GM19328 (cell line): ENCODE measurements at regions not wholly inside any gene's neighbourhood (a gene's known extent, or its start where the extent isn't known, plus 50 kb on each side); places are given as distances from the start of the nearest gene placed in this dataset.

Experiments
- ATAC-seq: cut with Tn5 transposase; IDR thresholded peaks from one replicate; pipeline ENCODE4 v1.9.1; 2021; ENCODE audit warnings: mild to moderate bottlenecking, moderate library complexity; ENCODE audit not compliant: unreplicated experiment

GRCh38 chr2:237011206-237011795 lies 74.4 kb upstream of the COPS8 start:
- no peak for ATAC-seq

- ATAC-seq: no peak
Observed at GRCh38 chr2:237012004-237012403, 73.7 kb upstream of the COPS8 start.

GRCh38 chr2:237012577-237013267 lies 73.0 kb upstream of the COPS8 start:
- ATAC-seq: no peak

- ATAC-seq: no peak
Observed at GRCh38 chr2:237016121-237016915, 69.4 kb upstream of the COPS8 start.

- ATAC-seq: no peak
Observed at GRCh38 chr2:237020090-237020489, 65.6 kb upstream of the COPS8 start.

- ATAC-seq: no peak
Observed at GRCh38 chr2:237022533-237022932, 63.2 kb upstream of the COPS8 start.

- ATAC-seq: no peak
Observed at GRCh38 chr2:237024255-237024654, 61.4 kb upstream of the COPS8 start.

- no peak for ATAC-seq
Observed at GRCh38 chr2:237025090-237025865, 60.4 kb upstream of the COPS8 start.

- ATAC-seq: no peak
Observed at GRCh38 chr2:237026981-237027711, 58.5 kb upstream of the COPS8 start.

GRCh38 chr2:237027712-237028029 lies 58.0 kb upstream of the COPS8 start:
- ATAC-seq: no peak

GRCh38 chr2:237030382-237030781 lies 55.3 kb upstream of the COPS8 start:
- no peak for ATAC-seq

GRCh38 chr2:237033536-237034060 lies 52.1 kb upstream of the COPS8 start:
- ATAC-seq: no peak

- no peak for ATAC-seq
Observed at GRCh38 chr2:237035781-237036475, 49.8 kb upstream of the COPS8 start.
